Heart left ventricle (tissue), 16 donors: ENCODE measurements at regions not wholly inside any gene's neighbourhood (a gene's known extent, or its start where the extent isn't known, plus 50 kb on each side); places are given as distances from the start of the nearest gene placed in this dataset.

Experiments
- ATAC-seq, 4 donors: fragments of 200-7000 bp; cut with Tn5 transposase; one replicate each; pipeline ENCODE4 v1.9.1; 2020 to 2022; ENCODE audit warnings: moderate library complexity in 4 of 4, mild to moderate bottlenecking in 3 of 4, moderate number of reproducible peaks in 1 of 4
- DNase-seq, 5 donors: peaks; one replicate each; pipeline ENCODE4 v3.0.0-alpha.2; 2020
- H3K27ac ChIP-seq, 12 donors: fragments of 200-600 bp; sonication (generic) in 4 of 12; one replicate each; pipeline versions ENCODE4 v1.5.0 to v1.8.0; 2016 to 2022; ENCODE audit warnings: mild to moderate bottlenecking in 2 of 12
- H3K27me3 ChIP-seq, 9 donors: fragments of 200-600 bp; sonication (generic) in 2 of 9; one replicate each; pipeline versions ENCODE4 v1.5.1 to v1.8.0; 2016 to 2022; ENCODE audit warnings: mild to moderate bottlenecking in 3 of 9
- H3K36me3 ChIP-seq, 9 donors: fragments of 200-600 bp; sonication (generic) in 2 of 9; one replicate each; pipeline versions ENCODE4 v1.5.0 to v1.8.0; 2018 to 2022; ENCODE audit warnings: mild to moderate bottlenecking in 2 of 9
- H3K4me1 ChIP-seq, 12 donors: fragments of 200-600 bp; sonication (generic) in 4 of 12; one replicate each; pipeline versions ENCODE4 v1.5.0 to v1.8.0; 2016 to 2022; ENCODE audit warnings: mild to moderate bottlenecking in 3 of 12
- H3K4me3 ChIP-seq, 12 donors: fragments of 200-600 bp; sonication (generic) in 4 of 12; one replicate each; pipeline versions ENCODE4 v1.5.0 to v1.8.0; 2017 to 2022; ENCODE audit warnings: mild to moderate bottlenecking in 9 of 12, moderate library complexity in 4 of 12
- H3K9me3 ChIP-seq, 12 donors: fragments of 200-600 bp; sonication (generic) in 4 of 12; one replicate each; pipeline versions ENCODE4 v1.5.0 to v1.8.0; 2016 to 2022; ENCODE audit warnings: mild to moderate bottlenecking in 1 of 12
- POLR2A ChIP-seq, 2 donors: fragments of 450-650 bp; IDR thresholded peaks; one replicate each; pipeline ENCODE4 v1.6.1; 2017; ENCODE audit warnings: antibody characterized with exemption in 2 of 2, mild to moderate bottlenecking in 2 of 2, moderate library complexity in 2 of 2
- WGBS, 4 donors: extraction: QIAGEN DNeasy Blood & Tissue Kit in 2 of 4; methylation state at CpG; one replicate each; pipeline versions ENCODE4 v1.1.5 to v1.1.7; 2013 to 2018; 5-methylcytosine and 5-hydroxymethylcytosine counted together
- intact Hi-C, 10 donors: fragments of 100-400 bp; cut with DNase I; formaldehyde crosslinking; loops; one replicate each; pipeline versions ENCODE4 v1.11.1 to v1.14.2; 2022
- TF ChIP-seq, protein P1 (sequence below), 12 donors: fragments of 200-600 bp; sonication (generic) in 4 of 12; IDR thresholded peaks; one replicate each; pipeline versions ENCODE4 v1.5.0 to v1.8.0; 2018 to 2022; ENCODE audit warnings: antibody characterized with exemption in 12 of 12, mild to moderate bottlenecking in 5 of 12
- donor health status: ischemic (EF 13 %, LVEDD 7.1; RV severe dilation, severe dysfunction).
- donor health status: healthy with polysubstance abuse.
- donor health status: DM: no; HTN: yes; CAD: no.
- donor health status: DM: no; HTN: no; CAD: no.
- donor health status: ischemic (EF 25% LVEDD 6.9; RV normal size, moderate dysfunction).
- donor health status: ischemic (EF 25% LVEDD 5.7; RV mildly dilated, moderate dysfunction).
- donor health status: healthy.
- donor health status: DM: yes; HTN: yes; CAD: no.
- donor health status: ischemic (EF 35%, LVEDD 5.7; RV mildly dilated, moderate dysfunction).
- donor health status: nonischemic (EF 11% LVEDD 7.7; RV severe dilation, severe dysfunction).
- donor health status: DM: yes; HTN: yes; CAD: no.
- donor health status: PGD.
- donor health status: ischemic (EF 29% LVEDD 5.4; RV normal size, mild dysfunction).
- donor health status: nonischemic (EF 23%, LVEDD 6.1; RV moderate dilation, normal function).

DNA sequence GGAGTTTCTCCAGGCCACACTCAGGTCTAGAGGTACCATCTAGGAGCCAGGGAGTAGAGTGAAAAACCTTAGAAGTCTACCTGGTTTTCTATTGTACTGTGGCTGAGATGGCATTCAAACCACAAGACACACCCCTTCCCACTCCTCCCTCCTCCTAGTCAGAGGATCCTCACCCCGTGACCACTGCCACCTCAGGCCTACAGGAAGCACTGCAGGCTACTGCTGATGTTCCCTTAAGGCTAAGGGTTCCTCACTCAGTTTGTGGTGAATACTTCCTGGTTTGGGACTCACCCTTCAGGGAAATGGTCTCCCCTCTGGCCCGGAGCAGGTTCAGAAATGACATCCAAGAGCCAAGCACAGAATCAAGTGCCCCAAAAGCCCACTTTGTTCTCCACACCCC, 1293.9 kb downstream of the JRKL start:
- DNase-seq: no peak

DNA sequence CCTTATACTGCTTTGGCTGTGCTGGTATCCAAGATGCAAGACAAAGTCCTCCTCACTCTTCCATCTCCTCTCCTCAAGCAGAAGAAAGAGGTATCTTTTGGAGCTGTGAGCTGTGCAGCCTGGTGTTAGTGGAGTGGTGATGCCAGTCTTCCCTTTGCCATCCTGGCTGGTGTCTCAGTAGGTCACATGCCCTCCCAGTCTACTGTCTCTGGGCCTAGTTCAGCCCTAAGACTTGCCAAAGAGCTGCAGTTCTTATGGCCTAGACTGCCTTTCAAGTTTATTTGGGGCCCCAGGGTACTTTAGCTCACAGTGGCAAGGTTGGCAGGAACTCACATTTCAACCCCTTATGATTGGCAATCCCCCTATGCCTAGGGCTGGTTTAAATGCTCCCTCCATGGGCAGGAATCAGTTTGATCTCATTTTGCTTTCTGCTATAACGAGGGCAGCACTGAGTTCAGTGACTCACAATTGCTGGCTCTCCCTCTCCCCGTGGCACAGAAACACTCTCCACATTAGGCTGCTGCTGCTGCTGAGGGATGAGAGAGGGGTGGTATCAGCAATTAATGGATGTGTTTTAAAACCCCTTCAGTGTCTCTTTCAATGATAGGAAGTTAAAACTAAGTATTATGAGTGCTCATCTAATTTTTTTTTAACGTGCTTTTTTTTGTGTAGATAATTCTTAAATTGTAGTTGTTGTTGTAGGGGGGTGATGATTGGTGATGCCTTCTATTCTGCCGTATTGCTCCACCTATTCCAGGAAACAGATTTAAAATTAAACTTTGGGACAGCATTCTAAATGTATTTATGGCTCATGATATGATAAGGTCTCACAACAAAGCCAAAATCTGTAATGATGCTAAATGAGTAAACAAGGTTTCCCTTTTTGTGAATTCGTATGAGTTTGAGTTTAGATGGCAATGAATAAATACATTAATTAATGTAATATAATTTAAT, 1295.0 kb downstream of the JRKL start:
- Histone ChIP-seq H3K27ac (peak overlapping the region in 5 of 12 donors; percentile 37 to 46 (median 39)), H3K27me3 (no peaks in the 10 kb centered on the region)
- intact Hi-C loops: no loop called here

More for the DNA sequence above, 1293.9 kb downstream of the JRKL start:
- 76 to 95% (median 86%) methylated on average over 2 of the region's 2 CpGs for WGBS, 4 donors
- peak in 1 of 4 donors; percentile 25 for ATAC-seq
- Histone ChIP-seq H3K36me3 (no peaks in the 10 kb centered on the region), H3K4me1 (peaks cover 0 to 9% (median 0%) of the 10 kb centered on the region in 12 donors), H3K27me3 (no peaks in the 10 kb centered on the region), H3K4me3 (no peak overlapping the region), H3K9me3 (peaks cover 0 to 12% (median 2%) of the 10 kb centered on the region in 12 donors), H3K27ac (peak overlapping the region in 1 of 12 donors; percentile 46)
- intact Hi-C loops: no loop called here
- no peak for TF ChIP-seq POLR2A (IDR thresholded peaks at IDR 0.05)
- TF ChIP-seq, protein P1, sequence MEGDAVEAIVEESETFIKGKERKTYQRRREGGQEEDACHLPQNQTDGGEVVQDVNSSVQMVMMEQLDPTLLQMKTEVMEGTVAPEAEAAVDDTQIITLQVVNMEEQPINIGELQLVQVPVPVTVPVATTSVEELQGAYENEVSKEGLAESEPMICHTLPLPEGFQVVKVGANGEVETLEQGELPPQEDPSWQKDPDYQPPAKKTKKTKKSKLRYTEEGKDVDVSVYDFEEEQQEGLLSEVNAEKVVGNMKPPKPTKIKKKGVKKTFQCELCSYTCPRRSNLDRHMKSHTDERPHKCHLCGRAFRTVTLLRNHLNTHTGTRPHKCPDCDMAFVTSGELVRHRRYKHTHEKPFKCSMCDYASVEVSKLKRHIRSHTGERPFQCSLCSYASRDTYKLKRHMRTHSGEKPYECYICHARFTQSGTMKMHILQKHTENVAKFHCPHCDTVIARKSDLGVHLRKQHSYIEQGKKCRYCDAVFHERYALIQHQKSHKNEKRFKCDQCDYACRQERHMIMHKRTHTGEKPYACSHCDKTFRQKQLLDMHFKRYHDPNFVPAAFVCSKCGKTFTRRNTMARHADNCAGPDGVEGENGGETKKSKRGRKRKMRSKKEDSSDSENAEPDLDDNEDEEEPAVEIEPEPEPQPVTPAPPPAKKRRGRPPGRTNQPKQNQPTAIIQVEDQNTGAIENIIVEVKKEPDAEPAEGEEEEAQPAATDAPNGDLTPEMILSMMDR (IDR thresholded peaks at IDR 0.05): no peak

DNA sequence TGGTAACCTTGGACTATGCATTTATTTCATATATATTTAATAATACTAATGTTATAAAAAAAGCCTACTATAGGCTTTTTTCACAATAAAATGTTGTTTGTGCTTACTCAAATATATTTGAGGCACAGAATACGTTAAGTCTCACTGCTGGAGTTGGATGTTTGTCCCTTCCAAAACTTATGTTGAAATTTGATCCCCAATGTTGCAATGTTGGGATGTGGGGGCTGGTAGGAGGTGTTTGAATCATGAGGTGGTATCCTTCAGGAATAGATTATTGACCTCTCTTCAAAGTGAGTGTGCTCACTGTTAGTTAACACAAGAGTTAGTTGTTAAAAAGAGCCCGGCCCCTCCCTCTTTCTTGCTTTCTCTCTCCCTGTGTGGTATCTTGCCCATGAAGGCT, 1295.9 kb downstream of the JRKL start:
- 74 to 85% (median 83%) methylated on average over 2 of the region's 2 CpGs for WGBS, 4 donors
- DNase-seq: no peak
- H3K4me1 ChIP-seq: peaks cover 0 to 9% (median 0%) of the 10 kb centered on the region in 12 donors
- intact Hi-C loops: no loop called here
- no peaks in the 10 kb centered on the region for H3K9me3 ChIP-seq
- peak overlapping the region in 1 of 12 donors; percentile 4 for H3K27ac ChIP-seq
- TF ChIP-seq POLR2A (IDR thresholded peaks at IDR 0.05): no peak
- TF ChIP-seq, protein P1 (IDR thresholded peaks at IDR 0.05): no peak
- no peaks in the 10 kb centered on the region for H3K36me3 ChIP-seq
- H3K4me3 ChIP-seq: no peak overlapping the region
- H3K27me3 ChIP-seq: no peaks in the 10 kb centered on the region
- ATAC-seq: no peak

More for the DNA sequence above, 1295.0 kb downstream of the JRKL start:
- 34 to 41% (median 36%) methylated on average over 5 of the region's 5 CpGs for WGBS, 4 donors
- H3K4me1 ChIP-seq: peaks cover 0 to 9% (median 0%) of the 10 kb centered on the region in 12 donors
- DNase-seq (no peak), ATAC-seq (peak; percentile 56 to 83 (median 72))
- no peak overlapping the region for H3K4me3 ChIP-seq
- H3K9me3 ChIP-seq: peaks cover 0 to 1% (median 0%) of the 10 kb centered on the region in 12 donors
- H3K36me3 ChIP-seq: no peaks in the 10 kb centered on the region
- no peak for TF ChIP-seq POLR2A (IDR thresholded peaks at IDR 0.05)
- TF ChIP-seq, protein P1 (IDR thresholded peaks at IDR 0.05): no peak

DNA sequence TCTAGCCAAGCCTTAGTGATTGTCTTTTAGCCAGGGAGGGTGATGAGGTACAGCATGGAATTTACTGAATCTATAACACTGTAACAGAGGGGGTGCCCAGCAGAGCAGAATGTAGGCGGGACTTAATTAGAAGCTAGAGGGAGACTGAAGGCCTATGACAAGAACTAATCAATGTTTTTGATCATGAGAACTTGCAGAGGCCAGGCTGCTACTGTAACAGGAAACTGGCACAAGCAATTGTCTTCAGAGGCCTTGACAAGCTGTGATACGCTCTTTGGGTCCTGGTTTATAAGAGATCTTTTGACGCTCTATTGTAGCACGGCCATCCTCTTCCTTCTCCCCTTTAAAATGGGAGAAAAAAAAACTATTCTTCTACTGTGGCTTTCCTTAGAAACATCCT, 1297.3 kb downstream of the JRKL start:
- no peaks in the 10 kb centered on the region for H3K9me3 ChIP-seq
- 75 to 81% (median 78%) methylated on average over 4 of the region's 4 CpGs for WGBS, 4 donors
- intact Hi-C loops: no loop called here
- H3K4me3 ChIP-seq: no peak overlapping the region
- DNase-seq: no peak
- no peak for ATAC-seq
- peaks cover 0 to 9% (median 0%) of the 10 kb centered on the region in 12 donors for H3K4me1 ChIP-seq
- TF ChIP-seq, protein P1 (IDR thresholded peaks at IDR 0.05): no peak
- no peak for TF ChIP-seq POLR2A (IDR thresholded peaks at IDR 0.05)
- H3K27me3 ChIP-seq: no peaks in the 10 kb centered on the region
- no peak overlapping the region for H3K27ac ChIP-seq
- no peaks in the 10 kb centered on the region for H3K36me3 ChIP-seq
